ENCODE measurements at regions not wholly inside any gene's neighbourhood (a gene's known extent, or its start where the extent isn't known, plus 50 kb on each side); places are given as distances from the start of the nearest gene placed in this dataset.

DNA sequence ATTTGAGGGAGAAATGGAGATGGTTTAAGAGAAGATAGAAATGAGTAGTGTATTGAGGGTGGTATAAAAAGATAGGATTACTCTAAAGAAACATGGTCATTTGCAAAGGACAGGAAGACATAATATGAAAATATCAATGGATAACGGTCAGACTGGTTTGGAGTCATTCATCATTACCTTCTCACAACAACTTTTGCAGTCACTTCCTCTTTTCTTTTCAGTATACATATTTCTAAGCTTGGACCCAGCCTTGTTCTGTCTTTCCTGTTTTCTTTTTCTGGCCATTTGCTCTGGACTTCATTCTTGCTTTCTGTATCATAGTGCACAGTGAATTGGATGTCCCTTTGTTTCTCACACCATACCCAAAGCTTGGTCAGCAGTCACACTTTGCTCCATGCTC is 966.5 kb upstream of the TYRP1 start:
- H3K4me3 ChIP-seq (ENCODE audit: low read depth, low read length) = no peak overlapping the region
- no peak for DNase-seq (ENCODE audit: low read depth)
- TF ChIP-seq, protein P1, sequence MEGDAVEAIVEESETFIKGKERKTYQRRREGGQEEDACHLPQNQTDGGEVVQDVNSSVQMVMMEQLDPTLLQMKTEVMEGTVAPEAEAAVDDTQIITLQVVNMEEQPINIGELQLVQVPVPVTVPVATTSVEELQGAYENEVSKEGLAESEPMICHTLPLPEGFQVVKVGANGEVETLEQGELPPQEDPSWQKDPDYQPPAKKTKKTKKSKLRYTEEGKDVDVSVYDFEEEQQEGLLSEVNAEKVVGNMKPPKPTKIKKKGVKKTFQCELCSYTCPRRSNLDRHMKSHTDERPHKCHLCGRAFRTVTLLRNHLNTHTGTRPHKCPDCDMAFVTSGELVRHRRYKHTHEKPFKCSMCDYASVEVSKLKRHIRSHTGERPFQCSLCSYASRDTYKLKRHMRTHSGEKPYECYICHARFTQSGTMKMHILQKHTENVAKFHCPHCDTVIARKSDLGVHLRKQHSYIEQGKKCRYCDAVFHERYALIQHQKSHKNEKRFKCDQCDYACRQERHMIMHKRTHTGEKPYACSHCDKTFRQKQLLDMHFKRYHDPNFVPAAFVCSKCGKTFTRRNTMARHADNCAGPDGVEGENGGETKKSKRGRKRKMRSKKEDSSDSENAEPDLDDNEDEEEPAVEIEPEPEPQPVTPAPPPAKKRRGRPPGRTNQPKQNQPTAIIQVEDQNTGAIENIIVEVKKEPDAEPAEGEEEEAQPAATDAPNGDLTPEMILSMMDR (IDR thresholded peaks at IDR 0.05; ENCODE audit: insufficient read depth, low read depth, low read length) = no peak

DNA sequence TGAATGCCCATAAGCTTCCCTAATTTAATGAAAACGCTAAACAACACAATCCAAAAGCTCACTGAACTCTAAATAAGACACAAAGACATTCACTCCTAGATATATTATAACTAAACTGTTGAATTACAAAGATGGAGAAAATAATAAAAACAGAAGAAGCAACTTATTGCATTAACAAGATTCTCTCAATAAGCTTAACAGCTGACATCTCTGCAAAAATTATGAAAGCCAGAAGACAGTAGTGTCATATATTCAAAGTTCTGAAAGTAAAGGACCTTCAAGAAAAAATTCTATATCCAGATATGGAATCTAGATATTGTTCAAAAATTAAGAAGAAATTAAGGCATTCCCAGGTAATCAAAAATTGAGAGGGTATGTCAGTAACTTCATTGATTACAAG is 957.8 kb upstream of the TYRP1 start:
- DNase-seq (ENCODE audit: low read depth) = no peak
- TF ChIP-seq, protein P1 (IDR thresholded peaks at IDR 0.05; ENCODE audit: insufficient read depth, low read depth, low read length) = no peak
- no peak overlapping the region for H3K4me3 ChIP-seq (ENCODE audit: low read depth, low read length)

- TF ChIP-seq, protein P1 (IDR thresholded peaks at IDR 0.05; ENCODE audit: insufficient read depth, low read depth, low read length) = no peak
- no peak for DNase-seq (ENCODE audit: low read depth)
Measured at GRCh38 chr9:11742471-11742870, 950.7 kb upstream of the TYRP1 start.

DNA sequence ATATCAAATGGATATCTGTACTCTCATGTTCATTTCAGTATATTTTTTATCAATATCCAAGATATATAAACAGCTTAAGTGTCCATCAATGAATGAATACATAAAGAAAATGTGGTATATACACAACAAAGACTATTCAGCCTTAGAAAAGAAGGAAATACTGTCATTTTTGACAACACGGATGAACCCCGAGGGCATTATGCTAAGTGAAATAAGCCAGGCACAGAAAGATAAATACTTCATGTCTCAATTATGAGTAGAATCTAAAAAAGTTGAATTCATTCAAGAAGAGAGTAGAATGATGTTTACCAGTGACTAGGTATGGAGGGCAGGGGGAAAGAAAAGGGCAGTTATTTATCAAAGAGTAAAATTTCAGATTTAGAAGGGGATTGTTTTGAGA is 949.8 kb upstream of the TYRP1 start:
- DNase-seq (ENCODE audit: low read depth) = no peak
- H3K4me3 ChIP-seq (ENCODE audit: low read depth, low read length) = no peak overlapping the region
- TF ChIP-seq, protein P1 (IDR thresholded peaks at IDR 0.05; ENCODE audit: insufficient read depth, low read depth, low read length) = no peak

More at GRCh38 chr9:11742471-11742870, 950.7 kb upstream of the TYRP1 start:
- H3K4me3 ChIP-seq (ENCODE audit: low read depth, low read length) = no peak overlapping the region

- TF ChIP-seq, protein P1 (IDR thresholded peaks at IDR 0.05; ENCODE audit: insufficient read depth, low read depth, low read length) = no peak
- DNase-seq (ENCODE audit: low read depth) = no peak
- no peak overlapping the region for H3K4me3 ChIP-seq (ENCODE audit: low read depth, low read length)
Measured at GRCh38 chr9:11749396-11749795, 943.8 kb upstream of the TYRP1 start.

DNA sequence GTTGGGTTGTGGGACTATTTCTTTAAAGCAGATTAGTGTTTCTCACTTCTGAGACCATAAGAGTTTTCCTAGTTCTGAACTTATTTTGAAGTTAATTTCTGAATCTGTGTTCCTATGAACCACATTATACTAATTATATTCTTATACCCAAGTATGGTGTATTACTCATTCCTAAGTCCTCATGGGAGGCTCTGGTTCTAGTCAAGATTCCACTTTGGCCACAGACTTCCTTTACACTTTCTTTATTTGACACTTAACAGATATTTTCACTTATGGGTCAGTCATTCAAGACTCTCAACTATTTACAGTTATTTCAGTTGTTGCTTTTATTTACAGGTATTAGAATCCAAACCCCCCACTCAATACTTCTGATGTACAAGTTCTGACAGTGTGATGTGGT is 937.2 kb upstream of the TYRP1 start:
- DNase-seq (ENCODE audit: low read depth) = no peak
- TF ChIP-seq, protein P1 (IDR thresholded peaks at IDR 0.05; ENCODE audit: insufficient read depth, low read depth, low read length) = no peak
- H3K4me3 ChIP-seq (ENCODE audit: low read depth, low read length) = no peak overlapping the region

DNA sequence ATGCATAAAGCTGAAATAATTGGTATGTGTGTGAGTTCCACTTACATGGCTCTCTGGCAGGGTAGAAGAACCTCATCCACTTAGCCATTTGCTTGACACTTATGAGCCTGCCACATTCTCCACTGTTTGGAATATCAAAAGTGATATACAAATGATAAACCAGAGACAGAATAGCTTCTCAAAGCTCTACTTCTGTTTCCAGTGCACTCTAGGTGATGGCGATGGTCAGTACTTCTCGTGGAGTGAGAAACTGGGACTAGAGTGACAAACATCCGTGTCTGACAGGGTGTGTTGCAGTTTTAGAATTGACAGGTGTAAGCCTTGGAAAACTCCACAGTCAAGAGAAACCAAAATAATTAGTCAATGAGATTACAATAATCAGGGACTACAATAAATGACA is 935.8 kb upstream of the TYRP1 start:
- no peak for DNase-seq (ENCODE audit: low read depth)

More for the DNA sequence above, 935.8 kb upstream of the TYRP1 start:
- no peak overlapping the region for H3K4me3 ChIP-seq (ENCODE audit: low read depth, low read length)
- TF ChIP-seq, protein P1 (IDR thresholded peaks at IDR 0.05; ENCODE audit: insufficient read depth, low read depth, low read length) = no peak
